ENCODE measurements at regions not wholly inside any gene's neighbourhood (a gene's known extent, or its start where the extent isn't known, plus 50 kb on each side); places are given as distances from the start of the nearest gene placed in this dataset.

DNA sequence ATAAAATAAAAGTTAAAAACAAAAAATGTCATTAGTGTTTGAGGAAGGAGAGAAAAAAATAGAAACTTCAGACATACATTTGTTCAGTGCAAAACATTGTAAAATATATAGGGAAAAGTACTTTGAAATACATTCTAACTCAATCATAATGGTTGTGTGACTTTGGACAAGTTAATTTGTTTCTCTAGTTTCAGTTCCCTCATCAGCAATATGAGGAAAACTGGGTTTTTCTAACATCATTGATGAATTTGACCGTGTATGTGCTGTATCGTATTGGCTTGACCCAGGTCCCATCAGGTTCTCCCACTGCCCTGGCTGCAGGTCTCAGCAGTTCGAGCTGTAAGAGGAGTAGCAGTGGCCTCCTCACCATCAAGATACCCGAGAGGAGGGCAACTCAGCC is 173.9 kb upstream of the ATF7IP start:
- TF ChIP-seq, protein P1, sequence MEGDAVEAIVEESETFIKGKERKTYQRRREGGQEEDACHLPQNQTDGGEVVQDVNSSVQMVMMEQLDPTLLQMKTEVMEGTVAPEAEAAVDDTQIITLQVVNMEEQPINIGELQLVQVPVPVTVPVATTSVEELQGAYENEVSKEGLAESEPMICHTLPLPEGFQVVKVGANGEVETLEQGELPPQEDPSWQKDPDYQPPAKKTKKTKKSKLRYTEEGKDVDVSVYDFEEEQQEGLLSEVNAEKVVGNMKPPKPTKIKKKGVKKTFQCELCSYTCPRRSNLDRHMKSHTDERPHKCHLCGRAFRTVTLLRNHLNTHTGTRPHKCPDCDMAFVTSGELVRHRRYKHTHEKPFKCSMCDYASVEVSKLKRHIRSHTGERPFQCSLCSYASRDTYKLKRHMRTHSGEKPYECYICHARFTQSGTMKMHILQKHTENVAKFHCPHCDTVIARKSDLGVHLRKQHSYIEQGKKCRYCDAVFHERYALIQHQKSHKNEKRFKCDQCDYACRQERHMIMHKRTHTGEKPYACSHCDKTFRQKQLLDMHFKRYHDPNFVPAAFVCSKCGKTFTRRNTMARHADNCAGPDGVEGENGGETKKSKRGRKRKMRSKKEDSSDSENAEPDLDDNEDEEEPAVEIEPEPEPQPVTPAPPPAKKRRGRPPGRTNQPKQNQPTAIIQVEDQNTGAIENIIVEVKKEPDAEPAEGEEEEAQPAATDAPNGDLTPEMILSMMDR (conservative IDR thresholded peaks at IDR 0.05; ENCODE audit: low read depth, low read length), result no peak
- no peak for TF ChIP-seq EZH2 (IDR thresholded peaks at IDR 0.05; ENCODE audit: low read length, unreplicated experiment)
